ENCODE measurements at regions not wholly inside any gene's neighbourhood (a gene's known extent, or its start where the extent isn't known, plus 50 kb on each side); places are given as distances from the start of the nearest gene placed in this dataset.

GRCh38 chr22:48179571-48180546, 1417.4 kb downstream of the TBC1D22A start:
- WGBS, 5 donors, result 67 to 77% (median 75%) methylated on average over 14 to 15 of the region's 15 CpGs
- intact Hi-C loops (cut with DNase I; ENCODE audit: low total_unique reads), result no loop called here
- no peaks in the 10 kb centered on the region for H3K4me1 ChIP-seq
- peaks cover 0 to under 1% (median 0%) of the 10 kb centered on the region in 4 donors for H3K9me3 ChIP-seq
- TF ChIP-seq EP300 (IDR thresholded peaks at IDR 0.05) (no peak), CTCF (IDR thresholded peaks at IDR 0.05) (no peak), POLR2A (IDR thresholded peaks at IDR 0.05) (no peak), POLR2AphosphoS5 (IDR thresholded peaks at IDR 0.05) (no peak)
- H3K27me3 ChIP-seq, result peaks cover 0 to 17% (median 0%) of the 10 kb centered on the region in 3 donors
- no peak overlapping the region for H3K27ac ChIP-seq
- H3K4me3 ChIP-seq, result no peak overlapping the region
- no peak for DNase-seq
- no peaks in the 10 kb centered on the region for H3K36me3 ChIP-seq

- TF ChIP-seq POLR2AphosphoS5 (IDR thresholded peaks at IDR 0.05) (no peak), EP300 (IDR thresholded peaks at IDR 0.05) (no peak), CTCF (IDR thresholded peaks at IDR 0.05) (no peak), POLR2A (IDR thresholded peaks at IDR 0.05) (no peak)
- Histone ChIP-seq H3K27me3 (peaks cover 0 to 30% (median 0%) of the 10 kb centered on the region in 3 donors), H3K36me3 (no peaks in the 10 kb centered on the region), H3K9me3 (no peaks in the 10 kb centered on the region), H3K4me1 (no peaks in the 10 kb centered on the region), H3K27ac (no peak overlapping the region), H3K4me3 (no peak overlapping the region)
- intact Hi-C loops (cut with DNase I; ENCODE audit: low total_unique reads), result no loop called here
- 89 to 94% (median 92%) methylated on average over 7 of the region's 7 CpGs for WGBS, 5 donors
- DNase-seq, result no peak
Observed at GRCh38 chr22:48178536-48178935, 1416.1 kb downstream of the TBC1D22A start.

DNA sequence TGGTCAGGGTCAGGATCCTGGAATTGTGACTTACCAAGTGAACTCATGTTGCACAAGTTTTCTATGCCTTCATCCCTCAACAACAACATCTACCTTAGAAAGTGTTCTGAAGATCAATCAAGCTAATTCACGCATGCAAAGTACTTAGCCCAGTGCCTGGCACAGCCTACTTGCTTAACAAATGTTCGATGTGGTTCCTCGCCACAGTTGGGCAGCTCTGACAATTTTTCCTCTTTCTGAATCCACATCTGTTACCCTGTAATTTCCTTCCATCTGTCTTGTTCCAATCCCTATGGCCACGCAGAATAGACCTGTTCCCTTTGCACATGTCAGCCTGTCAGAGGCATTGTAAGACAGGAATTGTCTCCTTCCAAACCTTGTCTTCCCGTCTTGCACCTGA, 1415.2 kb downstream of the TBC1D22A start:
- WGBS, 5 donors, result 82 to 86% (median 85%) methylated on average over 5 of the region's 5 CpGs
- TF ChIP-seq CTCF (IDR thresholded peaks at IDR 0.05) (no peak), POLR2AphosphoS5 (IDR thresholded peaks at IDR 0.05) (no peak), POLR2A (IDR thresholded peaks at IDR 0.05) (no peak), EP300 (IDR thresholded peaks at IDR 0.05) (no peak)
- intact Hi-C loops (cut with DNase I; ENCODE audit: low total_unique reads), result no loop called here
- peaks cover 0 to 35% (median 0%) of the 10 kb centered on the region in 3 donors for H3K27me3 ChIP-seq
- DNase-seq, result no peak
- H3K4me1 ChIP-seq, result no peaks in the 10 kb centered on the region
- no peaks in the 10 kb centered on the region for H3K36me3 ChIP-seq
- H3K9me3 ChIP-seq, result no peaks in the 10 kb centered on the region
- H3K27ac ChIP-seq, result no peak overlapping the region
- no peak overlapping the region for H3K4me3 ChIP-seq

DNA sequence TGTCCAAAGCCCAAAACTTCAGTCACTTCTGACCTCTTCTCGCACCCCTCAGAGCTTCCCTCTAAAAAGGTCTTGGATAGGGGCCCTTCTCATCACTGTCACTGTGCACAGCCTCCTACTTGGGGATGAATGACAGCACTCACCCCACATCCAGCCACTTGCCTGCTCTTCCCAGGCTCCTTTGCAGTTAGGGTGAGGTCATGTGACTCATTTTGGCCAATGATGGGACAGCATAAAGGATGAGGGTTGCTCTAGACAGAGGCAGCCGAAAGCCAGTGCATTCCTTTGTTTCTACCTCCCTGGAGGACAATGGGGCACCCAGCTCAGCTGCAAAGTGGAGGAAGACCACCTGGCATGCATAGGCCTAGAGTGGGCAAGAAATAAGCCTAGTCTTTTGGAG, 1413.3 kb downstream of the TBC1D22A start:
- Histone ChIP-seq H3K4me3 (no peak overlapping the region), H3K27ac (no peak overlapping the region), H3K36me3 (no peaks in the 10 kb centered on the region), H3K9me3 (no peaks in the 10 kb centered on the region), H3K4me1 (no peaks in the 10 kb centered on the region), H3K27me3 (peaks cover 0 to 39% (median 0%) of the 10 kb centered on the region in 3 donors)
- intact Hi-C loops (cut with DNase I; ENCODE audit: low total_unique reads), result no loop called here
- TF ChIP-seq POLR2AphosphoS5 (IDR thresholded peaks at IDR 0.05), result no peak
- no peak for TF ChIP-seq POLR2A (IDR thresholded peaks at IDR 0.05)
- no peak for TF ChIP-seq EP300 (IDR thresholded peaks at IDR 0.05)
- no peak for TF ChIP-seq CTCF (IDR thresholded peaks at IDR 0.05)
- 72 to 91% (median 79%) methylated on average over 2 of the region's 2 CpGs for WGBS, 5 donors
- DNase-seq, result no peak
